DND-41 (cell line): ENCODE measurements at regions not wholly inside any gene's neighbourhood (a gene's known extent, or its start where the extent isn't known, plus 50 kb on each side); places are given as distances from the start of the nearest gene placed in this dataset.

Experiments
- CTCF ChIP-seq: IDR thresholded peaks from 2 replicates; pipeline ENCODE4 v1.5.1; 2012; ENCODE audit warnings: borderline replicate concordance, low read length, moderate library complexity, mild to moderate bottlenecking; ENCODE audit not compliant: poor library complexity, severe bottlenecking; ENCODE audit errors: extremely low read depth
- EZH2 ChIP-seq: IDR thresholded peaks from 3 replicates; pipeline ENCODE4 v1.6.1; 2012; ENCODE audit warnings: borderline replicate concordance, low read depth, mild to moderate bottlenecking, moderate library complexity, low read length, inconsistent platforms; ENCODE audit not compliant: severe bottlenecking

- TF ChIP-seq CTCF (no peak), EZH2 (no peak)
These were observed 122.1 kb upstream of the LYPLAL1 start for GRCh38 chr1:219051547-219051946.
